ENCODE measurements at regions not wholly inside any gene's neighbourhood (a gene's known extent, or its start where the extent isn't known, plus 50 kb on each side); places are given as distances from the start of the nearest gene placed in this dataset.

DNA sequence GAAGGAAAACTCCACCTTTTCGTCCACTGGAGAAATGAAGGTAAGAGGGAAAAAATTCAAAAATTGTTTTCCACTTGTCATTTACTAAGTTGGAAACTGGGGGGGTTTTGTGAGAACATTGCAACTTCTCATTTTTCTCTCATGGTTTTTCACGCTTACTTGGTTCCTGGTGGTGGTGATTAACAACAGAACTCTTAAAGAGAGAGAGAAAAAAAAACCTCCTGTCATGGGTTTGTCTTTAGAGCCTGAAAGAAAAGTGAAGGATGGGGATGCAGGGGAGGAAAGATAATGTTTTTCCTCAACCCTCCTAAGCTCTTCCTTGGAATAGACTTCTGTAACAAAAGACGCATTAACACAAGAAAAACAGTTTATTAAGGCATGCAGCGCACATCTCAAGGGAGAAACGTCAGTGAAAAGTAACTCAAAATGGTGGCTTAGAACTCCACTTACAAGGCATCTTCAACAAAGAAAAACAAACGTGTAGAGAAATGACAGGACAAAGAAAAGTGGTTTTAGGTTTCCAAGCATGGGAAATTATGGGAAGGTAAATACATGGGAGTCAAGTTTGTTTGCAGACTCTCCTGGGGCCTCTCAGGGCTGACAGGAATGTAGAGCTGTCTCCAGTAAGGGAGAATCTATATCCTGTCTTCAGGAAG is 81.9 kb upstream of the ATF7IP start:
- DNase-seq (ENCODE audit: low spot score) = no peak
- Mint-ChIP-seq H3K27me3 (ENCODE audit: low read depth) (peaks cover 83% of the 10 kb centered on the region), H3K36me3 (peaks cover 12% of the 10 kb centered on the region; the same call in 1 of the 2 replicates), H3K4me3 (peak overlapping the region; percentile 48), H3K27ac (peak overlapping the region; percentile 91), H3K9me3 (peaks cover 6% of the 10 kb centered on the region), H3K4me1 (peaks cover 27% of the 10 kb centered on the region)
- CTCF ChIA-PET = interaction anchor here (0.7 to 1.5 kb wide), 7 partner anchors 10 to 170 kb away, joined by 3 to 6 read pairs (median 4); partner anchors contain the start of gene ATF7IP
- POLR2A ChIA-PET = interaction anchor here (1.0 to 1.8 kb wide), 2 partner anchors 23 to 82 kb away, joined by 3 to 4 read pairs; no protein-coding TSS in a partner anchor
- ATAC-seq = peak; percentile 89
- TF ChIP-seq, protein P1, sequence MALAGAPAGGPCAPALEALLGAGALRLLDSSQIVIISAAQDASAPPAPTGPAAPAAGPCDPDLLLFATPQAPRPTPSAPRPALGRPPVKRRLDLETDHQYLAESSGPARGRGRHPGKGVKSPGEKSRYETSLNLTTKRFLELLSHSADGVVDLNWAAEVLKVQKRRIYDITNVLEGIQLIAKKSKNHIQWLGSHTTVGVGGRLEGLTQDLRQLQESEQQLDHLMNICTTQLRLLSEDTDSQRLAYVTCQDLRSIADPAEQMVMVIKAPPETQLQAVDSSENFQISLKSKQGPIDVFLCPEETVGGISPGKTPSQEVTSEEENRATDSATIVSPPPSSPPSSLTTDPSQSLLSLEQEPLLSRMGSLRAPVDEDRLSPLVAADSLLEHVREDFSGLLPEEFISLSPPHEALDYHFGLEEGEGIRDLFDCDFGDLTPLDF (CRISPR knock-in tag; IDR thresholded peaks at IDR 0.05) = no peak
- TF ChIP-seq ZNF423 (CRISPR knock-in tag; IDR thresholded peaks at IDR 0.05) (no peak), FOXK1 (CRISPR knock-in tag; IDR thresholded peaks at IDR 0.05) (no peak), RELA (CRISPR knock-in tag; IDR thresholded peaks at IDR 0.05; ENCODE audit: borderline replicate concordance) (no peak), JAZF1 (CRISPR knock-in tag; IDR thresholded peaks at IDR 0.05) (no peak), NR2C2 (CRISPR knock-in tag; IDR thresholded peaks at IDR 0.05) (no peak), ZBTB21 (CRISPR knock-in tag; IDR thresholded peaks at IDR 0.05; ENCODE audit: borderline replicate concordance) (no peak), CREB1 (CRISPR knock-in tag; IDR thresholded peaks at IDR 0.05) (no peak), SMAD4 (CRISPR knock-in tag; IDR thresholded peaks at IDR 0.05) (no peak), ZNF219 (CRISPR knock-in tag; IDR thresholded peaks at IDR 0.05; ENCODE audit: borderline replicate concordance) (no peak), NR3C1 (CRISPR knock-in tag; conservative IDR thresholded peaks at IDR 0.05; ENCODE audit: low read depth) (no peak)
- TF ChIP-seq, protein P2, sequence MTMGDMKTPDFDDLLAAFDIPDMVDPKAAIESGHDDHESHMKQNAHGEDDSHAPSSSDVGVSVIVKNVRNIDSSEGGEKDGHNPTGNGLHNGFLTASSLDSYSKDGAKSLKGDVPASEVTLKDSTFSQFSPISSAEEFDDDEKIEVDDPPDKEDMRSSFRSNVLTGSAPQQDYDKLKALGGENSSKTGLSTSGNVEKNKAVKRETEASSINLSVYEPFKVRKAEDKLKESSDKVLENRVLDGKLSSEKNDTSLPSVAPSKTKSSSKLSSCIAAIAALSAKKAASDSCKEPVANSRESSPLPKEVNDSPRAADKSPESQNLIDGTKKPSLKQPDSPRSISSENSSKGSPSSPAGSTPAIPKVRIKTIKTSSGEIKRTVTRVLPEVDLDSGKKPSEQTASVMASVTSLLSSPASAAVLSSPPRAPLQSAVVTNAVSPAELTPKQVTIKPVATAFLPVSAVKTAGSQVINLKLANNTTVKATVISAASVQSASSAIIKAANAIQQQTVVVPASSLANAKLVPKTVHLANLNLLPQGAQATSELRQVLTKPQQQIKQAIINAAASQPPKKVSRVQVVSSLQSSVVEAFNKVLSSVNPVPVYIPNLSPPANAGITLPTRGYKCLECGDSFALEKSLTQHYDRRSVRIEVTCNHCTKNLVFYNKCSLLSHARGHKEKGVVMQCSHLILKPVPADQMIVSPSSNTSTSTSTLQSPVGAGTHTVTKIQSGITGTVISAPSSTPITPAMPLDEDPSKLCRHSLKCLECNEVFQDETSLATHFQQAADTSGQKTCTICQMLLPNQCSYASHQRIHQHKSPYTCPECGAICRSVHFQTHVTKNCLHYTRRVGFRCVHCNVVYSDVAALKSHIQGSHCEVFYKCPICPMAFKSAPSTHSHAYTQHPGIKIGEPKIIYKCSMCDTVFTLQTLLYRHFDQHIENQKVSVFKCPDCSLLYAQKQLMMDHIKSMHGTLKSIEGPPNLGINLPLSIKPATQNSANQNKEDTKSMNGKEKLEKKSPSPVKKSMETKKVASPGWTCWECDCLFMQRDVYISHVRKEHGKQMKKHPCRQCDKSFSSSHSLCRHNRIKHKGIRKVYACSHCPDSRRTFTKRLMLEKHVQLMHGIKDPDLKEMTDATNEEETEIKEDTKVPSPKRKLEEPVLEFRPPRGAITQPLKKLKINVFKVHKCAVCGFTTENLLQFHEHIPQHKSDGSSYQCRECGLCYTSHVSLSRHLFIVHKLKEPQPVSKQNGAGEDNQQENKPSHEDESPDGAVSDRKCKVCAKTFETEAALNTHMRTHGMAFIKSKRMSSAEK (CRISPR knock-in tag; IDR thresholded peaks at IDR 0.05; ENCODE audit: borderline replicate concordance) = no peak

DNA sequence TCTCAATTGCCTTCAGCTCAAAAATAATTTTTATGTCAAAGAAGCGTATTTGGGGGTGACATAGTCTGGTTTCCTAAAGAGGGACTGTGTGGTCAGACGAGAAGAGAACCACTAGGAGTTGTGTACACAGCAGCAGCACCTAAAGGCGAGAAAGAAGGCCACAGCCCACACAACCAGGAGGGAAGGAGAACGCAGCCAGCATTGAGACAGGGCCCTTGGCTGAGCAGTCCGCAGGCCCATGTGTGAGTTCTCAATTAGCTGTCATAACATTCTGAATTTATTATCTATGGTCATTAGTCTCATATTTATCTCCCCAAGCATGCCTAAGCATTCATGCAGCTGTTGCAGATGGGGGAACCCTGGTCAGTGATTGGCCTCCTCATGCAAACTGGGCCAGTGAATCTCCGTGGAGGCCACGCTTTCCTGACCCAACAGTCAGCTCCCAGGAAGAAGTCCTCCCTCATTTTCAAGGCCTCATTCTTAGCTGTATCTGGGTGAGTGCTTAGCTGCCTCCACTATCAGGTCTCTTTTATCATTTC is 81.2 kb upstream of the ATF7IP start:
- ChIA-PET POLR2A (interaction anchor here (1.0 to 1.8 kb wide), 2 partner anchors 24 to 81 kb away, joined by 3 to 4 read pairs; no protein-coding TSS in a partner anchor), CTCF (interaction anchor here (0.7 to 1.5 kb wide), 7 partner anchors 10 to 169 kb away, joined by 3 to 6 read pairs (median 4); partner anchors contain the start of gene ATF7IP)
- H3K9me3 Mint-ChIP-seq = peaks cover 12% of the 10 kb centered on the region
- DNase-seq (ENCODE audit: low spot score) (no peak), ATAC-seq (peak; percentile 76)
- peaks cover 27% of the 10 kb centered on the region for H3K4me1 Mint-ChIP-seq
- peaks cover 18% of the 10 kb centered on the region for H3K36me3 Mint-ChIP-seq
- peaks cover 90% of the 10 kb centered on the region for H3K27me3 Mint-ChIP-seq (ENCODE audit: low read depth)
- H3K4me3 Mint-ChIP-seq = peak overlapping the region; percentile 48; the same call in 1 of the 2 replicates
- peak overlapping the region; percentile 91; the same call in 1 of the 2 replicates for H3K27ac Mint-ChIP-seq
- TF ChIP-seq, protein P3, sequence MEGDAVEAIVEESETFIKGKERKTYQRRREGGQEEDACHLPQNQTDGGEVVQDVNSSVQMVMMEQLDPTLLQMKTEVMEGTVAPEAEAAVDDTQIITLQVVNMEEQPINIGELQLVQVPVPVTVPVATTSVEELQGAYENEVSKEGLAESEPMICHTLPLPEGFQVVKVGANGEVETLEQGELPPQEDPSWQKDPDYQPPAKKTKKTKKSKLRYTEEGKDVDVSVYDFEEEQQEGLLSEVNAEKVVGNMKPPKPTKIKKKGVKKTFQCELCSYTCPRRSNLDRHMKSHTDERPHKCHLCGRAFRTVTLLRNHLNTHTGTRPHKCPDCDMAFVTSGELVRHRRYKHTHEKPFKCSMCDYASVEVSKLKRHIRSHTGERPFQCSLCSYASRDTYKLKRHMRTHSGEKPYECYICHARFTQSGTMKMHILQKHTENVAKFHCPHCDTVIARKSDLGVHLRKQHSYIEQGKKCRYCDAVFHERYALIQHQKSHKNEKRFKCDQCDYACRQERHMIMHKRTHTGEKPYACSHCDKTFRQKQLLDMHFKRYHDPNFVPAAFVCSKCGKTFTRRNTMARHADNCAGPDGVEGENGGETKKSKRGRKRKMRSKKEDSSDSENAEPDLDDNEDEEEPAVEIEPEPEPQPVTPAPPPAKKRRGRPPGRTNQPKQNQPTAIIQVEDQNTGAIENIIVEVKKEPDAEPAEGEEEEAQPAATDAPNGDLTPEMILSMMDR (IDR thresholded peaks at IDR 0.05) = no peak
- TF ChIP-seq JUN (CRISPR knock-in tag; IDR thresholded peaks at IDR 0.05) = no peak
- TF ChIP-seq ZNF416 (CRISPR knock-in tag; IDR thresholded peaks at IDR 0.05) = no peak
- no peak for TF ChIP-seq ETV6 (CRISPR knock-in tag; IDR thresholded peaks at IDR 0.05)
- TF ChIP-seq TEAD4 (CRISPR knock-in tag; IDR thresholded peaks at IDR 0.05) = no peak
- TF ChIP-seq, protein P4, sequence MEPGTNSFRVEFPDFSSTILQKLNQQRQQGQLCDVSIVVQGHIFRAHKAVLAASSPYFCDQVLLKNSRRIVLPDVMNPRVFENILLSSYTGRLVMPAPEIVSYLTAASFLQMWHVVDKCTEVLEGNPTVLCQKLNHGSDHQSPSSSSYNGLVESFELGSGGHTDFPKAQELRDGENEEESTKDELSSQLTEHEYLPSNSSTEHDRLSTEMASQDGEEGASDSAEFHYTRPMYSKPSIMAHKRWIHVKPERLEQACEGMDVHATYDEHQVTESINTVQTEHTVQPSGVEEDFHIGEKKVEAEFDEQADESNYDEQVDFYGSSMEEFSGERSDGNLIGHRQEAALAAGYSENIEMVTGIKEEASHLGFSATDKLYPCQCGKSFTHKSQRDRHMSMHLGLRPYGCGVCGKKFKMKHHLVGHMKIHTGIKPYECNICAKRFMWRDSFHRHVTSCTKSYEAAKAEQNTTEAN (CRISPR knock-in tag; IDR thresholded peaks at IDR 0.05) = no peak
- TF ChIP-seq, protein P5, sequence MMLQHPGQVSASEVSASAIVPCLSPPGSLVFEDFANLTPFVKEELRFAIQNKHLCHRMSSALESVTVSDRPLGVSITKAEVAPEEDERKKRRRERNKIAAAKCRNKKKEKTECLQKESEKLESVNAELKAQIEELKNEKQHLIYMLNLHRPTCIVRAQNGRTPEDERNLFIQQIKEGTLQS (CRISPR knock-in tag; conservative IDR thresholded peaks at IDR 0.05) = no peak
- no peak for TF ChIP-seq MYBL2 (CRISPR knock-in tag; IDR thresholded peaks at IDR 0.05)
- TF ChIP-seq, protein P6, sequence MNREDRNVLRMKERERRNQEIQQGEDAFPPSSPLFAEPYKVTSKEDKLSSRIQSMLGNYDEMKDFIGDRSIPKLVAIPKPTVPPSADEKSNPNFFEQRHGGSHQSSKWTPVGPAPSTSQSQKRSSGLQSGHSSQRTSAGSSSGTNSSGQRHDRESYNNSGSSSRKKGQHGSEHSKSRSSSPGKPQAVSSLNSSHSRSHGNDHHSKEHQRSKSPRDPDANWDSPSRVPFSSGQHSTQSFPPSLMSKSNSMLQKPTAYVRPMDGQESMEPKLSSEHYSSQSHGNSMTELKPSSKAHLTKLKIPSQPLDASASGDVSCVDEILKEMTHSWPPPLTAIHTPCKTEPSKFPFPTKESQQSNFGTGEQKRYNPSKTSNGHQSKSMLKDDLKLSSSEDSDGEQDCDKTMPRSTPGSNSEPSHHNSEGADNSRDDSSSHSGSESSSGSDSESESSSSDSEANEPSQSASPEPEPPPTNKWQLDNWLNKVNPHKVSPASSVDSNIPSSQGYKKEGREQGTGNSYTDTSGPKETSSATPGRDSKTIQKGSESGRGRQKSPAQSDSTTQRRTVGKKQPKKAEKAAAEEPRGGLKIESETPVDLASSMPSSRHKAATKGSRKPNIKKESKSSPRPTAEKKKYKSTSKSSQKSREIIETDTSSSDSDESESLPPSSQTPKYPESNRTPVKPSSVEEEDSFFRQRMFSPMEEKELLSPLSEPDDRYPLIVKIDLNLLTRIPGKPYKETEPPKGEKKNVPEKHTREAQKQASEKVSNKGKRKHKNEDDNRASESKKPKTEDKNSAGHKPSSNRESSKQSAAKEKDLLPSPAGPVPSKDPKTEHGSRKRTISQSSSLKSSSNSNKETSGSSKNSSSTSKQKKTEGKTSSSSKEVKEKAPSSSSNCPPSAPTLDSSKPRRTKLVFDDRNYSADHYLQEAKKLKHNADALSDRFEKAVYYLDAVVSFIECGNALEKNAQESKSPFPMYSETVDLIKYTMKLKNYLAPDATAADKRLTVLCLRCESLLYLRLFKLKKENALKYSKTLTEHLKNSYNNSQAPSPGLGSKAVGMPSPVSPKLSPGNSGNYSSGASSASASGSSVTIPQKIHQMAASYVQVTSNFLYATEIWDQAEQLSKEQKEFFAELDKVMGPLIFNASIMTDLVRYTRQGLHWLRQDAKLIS (CRISPR knock-in tag; IDR thresholded peaks at IDR 0.05; ENCODE audit: borderline replicate concordance) = no peak
